Parathyroid adenoma (tissue), 2 donors: ENCODE measurements at regions not wholly inside any gene's neighbourhood (a gene's known extent, or its start where the extent isn't known, plus 50 kb on each side); places are given as distances from the start of the nearest gene placed in this dataset.

ENCODE experiments used
- H2AFZ ChIP-seq: fragments of 300-600 bp; sonication (generic); one replicate; pipeline ENCODE4 v1.7.0; 2017; ENCODE audit warnings: antibody characterized with exemption, mild to moderate bottlenecking
- H3K27ac ChIP-seq: fragments of 300-600 bp; sonication (generic); one replicate; pipeline ENCODE4 v1.7.0; 2017
- H3K27me3 ChIP-seq: fragments of 300-600 bp; sonication (generic); one replicate; pipeline ENCODE4 v1.7.0; 2017; ENCODE audit warnings: low read length; ENCODE audit not compliant: control insufficient read depth, insufficient read depth
- H3K36me3 ChIP-seq: fragments of 300-600 bp; sonication (generic); one replicate; pipeline ENCODE4 v1.7.0; 2017; ENCODE audit warnings: low read length; ENCODE audit not compliant: control insufficient read depth, insufficient read depth
- H3K4me1 ChIP-seq: fragments of 300-600 bp; sonication (generic); one replicate; pipeline ENCODE4 v1.7.0; 2017; ENCODE audit warnings: control low read depth
- H3K4me2 ChIP-seq: fragments of 300-600 bp; sonication (generic); one replicate; pipeline ENCODE4 v1.7.0; 2017; ENCODE audit warnings: low read length
- H3K4me3 ChIP-seq: fragments of 300-600 bp; sonication (generic); one replicate; pipeline ENCODE4 v1.7.0; 2017; ENCODE audit warnings: low read depth, low read length
- H3K79me2 ChIP-seq: fragments of 300-600 bp; sonication (generic); one replicate; pipeline ENCODE4 v1.7.0; 2017; ENCODE audit warnings: control low read depth
- H3K9ac ChIP-seq: fragments of 300-600 bp; sonication (generic); one replicate; pipeline ENCODE4 v1.7.0; 2017; ENCODE audit warnings: mild to moderate bottlenecking
- H3K9me3 ChIP-seq: fragments of 300-600 bp; sonication (generic); one replicate; pipeline ENCODE4 v1.7.0; 2017; ENCODE audit warnings: low read length; ENCODE audit not compliant: control insufficient read depth
- CTCF ChIP-seq: fragments of 300-600 bp; sonication (generic); IDR thresholded peaks from one replicate; pipeline ENCODE4 v1.7.0; 2017; ENCODE audit warnings: antibody characterized with exemption, mild to moderate bottlenecking
- donor health status: primary hyperparathyroidism.

GRCh38 chr15:95559875-95560394, 770.6 kb upstream of the NR2F2 start:
- Histone ChIP-seq H3K79me2 (no peaks in the 10 kb centered on the region), H2AFZ (no peak overlapping the region), H3K4me2 (no peak overlapping the region), H3K27me3 (no peaks in the 10 kb centered on the region), H3K4me1 (no peaks in the 10 kb centered on the region), H3K36me3 (no peaks in the 10 kb centered on the region), H3K9ac (no peak overlapping the region), H3K27ac (no peak overlapping the region), H3K4me3 (no peak overlapping the region), H3K9me3 (no peaks in the 10 kb centered on the region)
- TF ChIP-seq CTCF: no peak

- no peak overlapping the region for H3K27ac ChIP-seq
Observed at GRCh38 chr15:95561463-95561862, 769.0 kb upstream of the NR2F2 start.

GRCh38 chr15:95563634-95564033, 766.9 kb upstream of the NR2F2 start:
- TF ChIP-seq CTCF: no peak
- no peaks in the 10 kb centered on the region for H3K36me3 ChIP-seq

More at GRCh38 chr15:95561463-95561862, 769.0 kb upstream of the NR2F2 start:
- Histone ChIP-seq H3K27me3 (no peaks in the 10 kb centered on the region), H3K4me1 (no peaks in the 10 kb centered on the region), H3K36me3 (no peaks in the 10 kb centered on the region), H3K9ac (no peak overlapping the region), H3K4me3 (no peak overlapping the region), H2AFZ (no peak overlapping the region), H3K9me3 (no peaks in the 10 kb centered on the region), H3K79me2 (no peaks in the 10 kb centered on the region), H3K4me2 (no peak overlapping the region)
- no peak for TF ChIP-seq CTCF

GRCh38 chr15:95565016-95565600, 765.4 kb upstream of the NR2F2 start:
- Histone ChIP-seq H2AFZ (no peak overlapping the region), H3K36me3 (no peaks in the 10 kb centered on the region), H3K4me1 (no peaks in the 10 kb centered on the region), H3K27me3 (no peaks in the 10 kb centered on the region), H3K79me2 (no peaks in the 10 kb centered on the region), H3K4me3 (no peak overlapping the region), H3K4me2 (no peak overlapping the region), H3K9ac (no peak overlapping the region), H3K27ac (no peak overlapping the region), H3K9me3 (no peaks in the 10 kb centered on the region)
- TF ChIP-seq CTCF: no peak

More at GRCh38 chr15:95563634-95564033, 766.9 kb upstream of the NR2F2 start:
- no peak overlapping the region for H2AFZ ChIP-seq
- no peaks in the 10 kb centered on the region for H3K9me3 ChIP-seq
- no peak overlapping the region for H3K9ac ChIP-seq
- H3K4me2 ChIP-seq: no peak overlapping the region
- H3K79me2 ChIP-seq: no peaks in the 10 kb centered on the region
- H3K27ac ChIP-seq: no peak overlapping the region
- H3K27me3 ChIP-seq: no peaks in the 10 kb centered on the region
- no peak overlapping the region for H3K4me3 ChIP-seq
- H3K4me1 ChIP-seq: no peaks in the 10 kb centered on the region

GRCh38 chr15:95565690-95566089, 764.8 kb upstream of the NR2F2 start:
- Histone ChIP-seq H3K36me3 (no peaks in the 10 kb centered on the region), H3K27ac (no peak overlapping the region), H3K4me1 (no peaks in the 10 kb centered on the region), H2AFZ (no peak overlapping the region), H3K27me3 (no peaks in the 10 kb centered on the region), H3K9me3 (no peaks in the 10 kb centered on the region), H3K4me2 (no peak overlapping the region), H3K4me3 (no peak overlapping the region), H3K9ac (no peak overlapping the region), H3K79me2 (no peaks in the 10 kb centered on the region)
- no peak for TF ChIP-seq CTCF
